ENCODE measurements at regions not wholly inside any gene's neighbourhood (a gene's known extent, or its start where the extent isn't known, plus 50 kb on each side); places are given as distances from the start of the nearest gene placed in this dataset.

DNA sequence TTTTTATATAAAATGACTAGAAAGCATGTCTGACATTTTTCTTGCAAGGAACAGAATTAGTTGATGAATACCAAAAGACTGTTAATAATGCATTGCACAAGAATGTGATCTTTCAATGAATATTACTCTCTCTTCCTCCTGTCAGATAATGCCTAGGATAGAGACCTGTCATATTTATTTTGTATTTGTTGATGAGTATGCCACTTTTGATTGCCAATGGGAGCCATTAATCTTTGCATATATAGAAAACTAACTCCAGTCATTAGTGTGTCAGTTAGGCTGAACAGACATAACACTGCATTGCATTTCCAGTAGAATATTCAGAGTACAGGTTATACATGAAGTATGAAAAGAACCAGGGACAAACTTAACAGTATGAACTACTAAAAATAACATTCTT lies 1125.3 kb downstream of the LRFN5 start:
- DNase-seq (ENCODE audit: low spot score): no peak
- H3K79me2 ChIP-seq (ENCODE audit: insufficient read depth, low read length): no peaks in the 10 kb centered on the region
- no peak overlapping the region for H3K4me2 ChIP-seq (ENCODE audit: low read depth, low read length)
- peaks cover 93% of the 10 kb centered on the region for H3K9me3 ChIP-seq (ENCODE audit: low read length)
- TF ChIP-seq, protein P1, sequence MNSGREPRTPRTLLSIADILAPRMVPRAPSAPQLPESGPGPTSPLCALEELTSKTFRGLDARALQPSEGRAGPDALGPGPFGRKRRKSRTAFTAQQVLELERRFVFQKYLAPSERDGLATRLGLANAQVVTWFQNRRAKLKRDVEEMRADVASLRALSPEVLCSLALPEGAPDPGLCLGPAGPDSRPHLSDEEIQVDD (CRISPR knock-in tag; IDR thresholded peaks at IDR 0.05; ENCODE audit: borderline replicate concordance): no peak
- TF ChIP-seq ZNF564 (CRISPR knock-in tag; IDR thresholded peaks at IDR 0.05) (no peak), HNRNPLL (IDR thresholded peaks at IDR 0.05; ENCODE audit: low read depth, low read length, poor library complexity, severe bottlenecking) (no peak), RFXANK (CRISPR knock-in tag; IDR thresholded peaks at IDR 0.05) (no peak), SKI (IDR thresholded peaks at IDR 0.05; ENCODE audit: partially characterized antibody) (no peak), SMAD9 (CRISPR knock-in tag; IDR thresholded peaks at IDR 0.05) (no peak), RELA (CRISPR knock-in tag; IDR thresholded peaks at IDR 0.05) (no peak)
- TF ChIP-seq, protein P2, sequence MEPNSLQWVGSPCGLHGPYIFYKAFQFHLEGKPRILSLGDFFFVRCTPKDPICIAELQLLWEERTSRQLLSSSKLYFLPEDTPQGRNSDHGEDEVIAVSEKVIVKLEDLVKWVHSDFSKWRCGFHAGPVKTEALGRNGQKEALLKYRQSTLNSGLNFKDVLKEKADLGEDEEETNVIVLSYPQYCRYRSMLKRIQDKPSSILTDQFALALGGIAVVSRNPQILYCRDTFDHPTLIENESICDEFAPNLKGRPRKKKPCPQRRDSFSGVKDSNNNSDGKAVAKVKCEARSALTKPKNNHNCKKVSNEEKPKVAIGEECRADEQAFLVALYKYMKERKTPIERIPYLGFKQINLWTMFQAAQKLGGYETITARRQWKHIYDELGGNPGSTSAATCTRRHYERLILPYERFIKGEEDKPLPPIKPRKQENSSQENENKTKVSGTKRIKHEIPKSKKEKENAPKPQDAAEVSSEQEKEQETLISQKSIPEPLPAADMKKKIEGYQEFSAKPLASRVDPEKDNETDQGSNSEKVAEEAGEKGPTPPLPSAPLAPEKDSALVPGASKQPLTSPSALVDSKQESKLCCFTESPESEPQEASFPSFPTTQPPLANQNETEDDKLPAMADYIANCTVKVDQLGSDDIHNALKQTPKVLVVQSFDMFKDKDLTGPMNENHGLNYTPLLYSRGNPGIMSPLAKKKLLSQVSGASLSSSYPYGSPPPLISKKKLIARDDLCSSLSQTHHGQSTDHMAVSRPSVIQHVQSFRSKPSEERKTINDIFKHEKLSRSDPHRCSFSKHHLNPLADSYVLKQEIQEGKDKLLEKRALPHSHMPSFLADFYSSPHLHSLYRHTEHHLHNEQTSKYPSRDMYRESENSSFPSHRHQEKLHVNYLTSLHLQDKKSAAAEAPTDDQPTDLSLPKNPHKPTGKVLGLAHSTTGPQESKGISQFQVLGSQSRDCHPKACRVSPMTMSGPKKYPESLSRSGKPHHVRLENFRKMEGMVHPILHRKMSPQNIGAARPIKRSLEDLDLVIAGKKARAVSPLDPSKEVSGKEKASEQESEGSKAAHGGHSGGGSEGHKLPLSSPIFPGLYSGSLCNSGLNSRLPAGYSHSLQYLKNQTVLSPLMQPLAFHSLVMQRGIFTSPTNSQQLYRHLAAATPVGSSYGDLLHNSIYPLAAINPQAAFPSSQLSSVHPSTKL (CRISPR knock-in tag; IDR thresholded peaks at IDR 0.05): no peak
- TF ChIP-seq, protein P3, sequence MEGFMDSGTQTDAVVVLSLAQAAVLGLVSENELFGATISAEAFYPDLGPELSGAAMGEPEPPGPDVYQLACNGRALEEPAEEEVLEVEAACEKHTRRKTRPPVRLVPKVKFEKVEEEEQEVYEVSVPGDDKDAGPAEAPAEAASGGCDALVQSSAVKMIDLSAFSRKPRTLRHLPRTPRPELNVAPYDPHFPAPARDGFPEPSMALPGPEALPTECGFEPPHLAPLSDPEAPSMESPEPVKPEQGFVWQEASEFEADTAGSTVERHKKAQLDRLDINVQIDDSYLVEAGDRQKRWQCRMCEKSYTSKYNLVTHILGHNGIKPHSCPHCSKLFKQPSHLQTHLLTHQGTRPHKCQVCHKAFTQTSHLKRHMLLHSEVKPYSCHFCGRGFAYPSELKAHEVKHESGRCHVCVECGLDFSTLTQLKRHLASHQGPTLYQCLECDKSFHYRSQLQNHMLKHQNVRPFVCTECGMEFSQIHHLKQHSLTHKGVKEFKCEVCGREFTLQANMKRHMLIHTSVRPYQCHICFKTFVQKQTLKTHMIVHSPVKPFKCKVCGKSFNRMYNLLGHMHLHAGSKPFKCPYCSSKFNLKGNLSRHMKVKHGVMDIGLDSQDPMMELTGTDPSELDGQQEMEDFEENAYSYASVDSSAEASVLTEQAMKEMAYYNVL (CRISPR knock-in tag; IDR thresholded peaks at IDR 0.05; ENCODE audit: borderline replicate concordance): no peak
- no peaks in the 10 kb centered on the region for H3K4me1 ChIP-seq (ENCODE audit: insufficient read depth, low read length)
- ChIA-PET POLR2A (no interaction called here), CTCF (ENCODE audit: low intra/inter-chr PET ratio, low total read pairs) (no interaction called here)
- no peaks in the 10 kb centered on the region for H3K27me3 ChIP-seq (ENCODE audit: control insufficient read depth in 1 of 2, insufficient read depth in 2 of 2, low read length in 2 of 2)
- no peak overlapping the region for H3K4me3 ChIP-seq (replicated peaks in 1 of 3; ENCODE audit: insufficient read depth in 1 of 3, low read depth in 2 of 3, low read length in 3 of 3)
- BruUV-seq (replicated peaks): no TSS peak
- no peak for FAIRE-seq
- H2AFZ ChIP-seq (ENCODE audit: low read length): no peak overlapping the region
- no peak overlapping the region for H3K9ac ChIP-seq (ENCODE audit: insufficient read depth, low read depth, low read length)
- H3K27ac ChIP-seq (ENCODE audit: extremely low read length, insufficient read depth, low read length): no peak overlapping the region
- no peaks in the 10 kb centered on the region for H4K20me1 ChIP-seq (ENCODE audit: insufficient read depth, low read length)
- no peak for ATAC-seq
- intact Hi-C loops (cut with micrococcal nuclease; ENCODE audit: unreplicated experiment): no loop called here
- H3K36me3 ChIP-seq (replicated peaks in 1 of 2; ENCODE audit: control insufficient read depth in 1 of 2, insufficient read depth in 2 of 2, low read length in 2 of 2): no peaks in the 10 kb centered on the region
- in situ Hi-C loops (cut with HindIII; ENCODE audit: extremely low pct_ligation_motif_present, low pct_unique_long_range_greater_than_20kb): no loop called here
